Astrocyte (in vitro differentiated cells and primary cell): ENCODE measurements at regions not wholly inside any gene's neighbourhood (a gene's known extent, or its start where the extent isn't known, plus 50 kb on each side); places are given as distances from the start of the nearest gene placed in this dataset.

Source experiments
- EZH2 ChIP-seq: IDR thresholded peaks from 2 replicates; pipeline ENCODE4 v1.6.1; 2012; ENCODE audit warnings: mild to moderate bottlenecking, low read length, inconsistent platforms; ENCODE audit not compliant: insufficient read depth
- TF ChIP-seq, protein P1 (sequence below): IDR thresholded peaks from 2 replicates; pipeline ENCODE4 v1.5.1; 2011; ENCODE audit warnings: low read depth, mild to moderate bottlenecking, inconsistent platforms, low read length, moderate library complexity; ENCODE audit not compliant: insufficient read depth

DNA sequence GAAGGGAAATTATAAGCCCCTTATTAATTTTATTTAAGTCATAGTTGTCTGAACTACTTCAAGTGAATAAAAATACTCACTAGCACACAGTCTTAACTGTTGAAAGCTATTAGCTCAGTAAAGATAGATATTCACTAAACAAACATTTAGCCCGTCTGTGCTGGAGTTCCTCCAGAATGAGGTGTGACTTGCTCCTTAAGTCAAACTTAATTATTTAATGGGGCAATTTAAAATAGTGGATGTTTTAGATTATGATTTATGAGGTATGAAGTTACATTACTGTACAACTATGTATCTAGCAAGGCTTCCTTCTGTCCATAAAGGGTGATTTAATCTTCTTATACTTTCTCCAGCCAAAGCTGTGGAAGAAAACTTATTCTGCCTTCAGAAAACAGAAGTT lies 414.0 kb upstream of the FLRT2 start:
- TF ChIP-seq, protein P1, sequence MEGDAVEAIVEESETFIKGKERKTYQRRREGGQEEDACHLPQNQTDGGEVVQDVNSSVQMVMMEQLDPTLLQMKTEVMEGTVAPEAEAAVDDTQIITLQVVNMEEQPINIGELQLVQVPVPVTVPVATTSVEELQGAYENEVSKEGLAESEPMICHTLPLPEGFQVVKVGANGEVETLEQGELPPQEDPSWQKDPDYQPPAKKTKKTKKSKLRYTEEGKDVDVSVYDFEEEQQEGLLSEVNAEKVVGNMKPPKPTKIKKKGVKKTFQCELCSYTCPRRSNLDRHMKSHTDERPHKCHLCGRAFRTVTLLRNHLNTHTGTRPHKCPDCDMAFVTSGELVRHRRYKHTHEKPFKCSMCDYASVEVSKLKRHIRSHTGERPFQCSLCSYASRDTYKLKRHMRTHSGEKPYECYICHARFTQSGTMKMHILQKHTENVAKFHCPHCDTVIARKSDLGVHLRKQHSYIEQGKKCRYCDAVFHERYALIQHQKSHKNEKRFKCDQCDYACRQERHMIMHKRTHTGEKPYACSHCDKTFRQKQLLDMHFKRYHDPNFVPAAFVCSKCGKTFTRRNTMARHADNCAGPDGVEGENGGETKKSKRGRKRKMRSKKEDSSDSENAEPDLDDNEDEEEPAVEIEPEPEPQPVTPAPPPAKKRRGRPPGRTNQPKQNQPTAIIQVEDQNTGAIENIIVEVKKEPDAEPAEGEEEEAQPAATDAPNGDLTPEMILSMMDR, result no peak
- no peak for TF ChIP-seq EZH2
